Ectodermal cell (in vitro differentiated cells): ENCODE measurements at regions not wholly inside any gene's neighbourhood (a gene's known extent, or its start where the extent isn't known, plus 50 kb on each side); places are given as distances from the start of the nearest gene placed in this dataset.
"Not testable (repeated sequence)": the region's sequence is repeated elsewhere in the genome, so short reads cannot be mapped to it uniquely, and the experiment has no call there.

Experiments
- H3K27ac ChIP-seq: 2 replicates; pipeline ENCODE4 v1.7.0; 2013; ENCODE audit warnings: mild to moderate bottlenecking, low read depth, low read length; ENCODE audit not compliant: insufficient read depth, poor library complexity, severe bottlenecking
- H3K27me3 ChIP-seq: 2 replicates; pipeline ENCODE4 v1.7.0; 2013; ENCODE audit warnings: mild to moderate bottlenecking, low read length; ENCODE audit not compliant: insufficient read depth, control insufficient read depth, poor library complexity, severe bottlenecking
- H3K36me3 ChIP-seq: one replicate; pipeline ENCODE4 v1.7.0; 2013; ENCODE audit warnings: low read length; ENCODE audit not compliant: control insufficient read depth, insufficient read depth
- H3K4me1 ChIP-seq: one replicate; pipeline ENCODE4 v1.7.0; 2013; ENCODE audit warnings: low read length; ENCODE audit not compliant: control insufficient read depth, insufficient read depth
- H3K4me3 ChIP-seq: 2 replicates; pipeline ENCODE4 v1.7.0; 2013; ENCODE audit warnings: low read depth, low read length, control low read depth; ENCODE audit not compliant: insufficient read depth
- H3K9me3 ChIP-seq: 2 replicates; pipeline ENCODE4 v1.7.0; 2013; ENCODE audit warnings: mild to moderate bottlenecking, low read length, moderate library complexity; ENCODE audit not compliant: control insufficient read depth
- WGBS, 2 experiments: methylation state at CpG; one replicate each; pipeline ENCODE4 v1.1.7; 2013; ENCODE audit warnings: missing lambda C conversion rate in 2 of 2; 5-methylcytosine and 5-hydroxymethylcytosine counted together

DNA sequence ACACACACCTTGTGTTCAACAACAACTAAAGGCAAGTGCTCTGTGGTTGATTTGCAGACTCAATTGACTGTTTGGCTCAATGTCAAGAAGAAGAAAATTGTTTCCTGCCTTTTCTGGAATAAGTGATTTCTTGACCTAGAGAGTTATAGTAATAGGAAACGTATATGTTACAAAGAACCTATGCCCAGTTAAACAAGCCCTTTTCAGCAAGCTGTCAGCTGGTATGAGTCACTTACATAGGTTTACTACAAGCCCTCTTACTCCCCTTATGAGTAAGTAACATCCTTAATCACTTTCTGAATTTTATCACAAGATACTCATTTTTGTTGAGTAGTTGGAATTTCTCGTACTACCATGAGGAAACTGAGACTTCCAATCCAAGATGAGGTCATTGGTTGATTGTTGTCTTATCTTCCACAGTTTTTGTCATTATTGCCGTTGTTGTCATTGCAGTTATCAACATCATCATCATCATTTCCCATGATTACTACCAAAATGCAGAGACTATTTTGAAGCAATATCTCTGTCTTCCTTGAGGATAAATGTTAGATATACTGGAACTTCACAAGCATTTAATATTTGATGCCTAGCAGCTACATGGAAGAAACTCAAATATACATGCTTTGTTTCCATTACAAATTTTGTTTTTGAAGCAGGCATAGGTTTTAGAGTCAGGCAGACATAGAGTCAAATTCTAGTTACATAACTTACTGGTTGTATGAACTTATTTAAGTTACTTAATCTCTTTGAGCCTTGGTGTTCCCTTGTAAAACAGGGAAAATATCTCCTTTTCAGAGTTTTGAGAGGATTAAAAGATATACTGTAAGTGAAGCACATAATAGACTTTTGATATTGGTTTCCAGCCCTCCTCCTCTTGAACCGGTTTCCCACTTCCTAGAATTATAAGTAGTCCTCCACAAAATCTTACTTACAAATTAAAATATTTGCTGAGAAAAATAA is 106.0 kb downstream of the RAP2A start:
- Histone ChIP-seq H3K27me3 (no peaks in the 10 kb centered on the region), H3K4me1 (no peaks in the 10 kb centered on the region), H3K4me3 (no peak overlapping the region), H3K9me3 (no peaks in the 10 kb centered on the region), H3K36me3 (no peaks in the 10 kb centered on the region), H3K27ac (no peak overlapping the region)
- WGBS, 2 experiments = 50 to 75% methylated on average over 2 to 4 of the region's 4 CpGs

DNA sequence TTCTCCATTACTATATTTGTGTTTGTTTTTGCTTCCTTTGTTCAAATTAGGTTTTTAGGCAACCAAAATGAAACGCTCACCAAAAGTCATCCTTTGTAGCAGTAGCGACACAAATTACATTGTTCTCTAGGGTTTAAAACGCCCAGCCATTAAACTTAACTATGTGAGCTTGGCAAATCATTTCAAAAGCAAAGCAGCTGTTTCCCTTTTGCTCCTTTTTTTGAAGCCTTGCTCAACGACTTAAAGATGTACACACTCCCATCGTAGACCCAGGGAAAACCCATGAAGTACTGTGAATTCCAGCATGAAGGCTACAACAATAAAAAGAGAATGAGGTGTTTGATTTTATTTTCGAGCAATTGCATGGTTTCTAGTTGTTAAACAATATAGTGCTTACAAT is 106.7 kb downstream of the RAP2A start:
- Histone ChIP-seq H3K4me3 (no peak overlapping the region), H3K36me3 (no peaks in the 10 kb centered on the region), H3K4me1 (no peaks in the 10 kb centered on the region), H3K27me3 (no peaks in the 10 kb centered on the region), H3K9me3 (no peaks in the 10 kb centered on the region), H3K27ac (no peak overlapping the region)
- WGBS, 2 experiments = 86 to 95% methylated on average over 6 of the region's 6 CpGs

DNA sequence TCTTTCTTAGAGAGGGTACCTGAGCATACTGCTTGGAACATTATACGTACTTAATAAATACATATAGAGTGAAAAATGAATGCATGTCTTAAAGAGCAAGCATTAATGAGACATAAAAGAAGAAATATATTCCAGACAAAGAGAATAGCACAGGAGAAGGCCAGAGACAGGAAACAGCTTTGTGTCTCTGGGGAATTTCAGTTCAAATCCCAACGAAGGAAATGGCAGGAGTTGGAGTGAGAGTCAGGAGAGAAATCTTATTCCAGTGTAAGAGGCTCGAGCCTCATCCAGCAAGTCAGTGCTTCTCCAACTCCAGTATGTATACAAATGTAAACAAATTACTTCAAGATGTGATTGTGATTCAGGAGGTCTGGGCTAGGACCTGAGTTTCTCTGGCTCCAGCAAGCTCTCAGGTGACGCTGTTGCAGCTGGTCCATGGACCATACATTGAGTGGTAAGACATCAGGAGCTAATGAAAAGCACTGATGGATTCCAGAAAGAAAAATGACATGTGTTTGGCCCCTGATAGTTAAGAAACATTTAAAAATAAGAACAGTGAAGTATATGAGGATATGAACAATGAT is 108.2 kb downstream of the RAP2A start:
- 95 to 100% methylated on average over 1 to 2 of the region's 4 CpGs for WGBS, 2 experiments
- Histone ChIP-seq H3K36me3 (no peaks in the 10 kb centered on the region), H3K27me3 (no peaks in the 10 kb centered on the region), H3K4me3 (no peak overlapping the region), H3K9me3 (no peaks in the 10 kb centered on the region), H3K27ac (no peak overlapping the region), H3K4me1 (no peaks in the 10 kb centered on the region)

DNA sequence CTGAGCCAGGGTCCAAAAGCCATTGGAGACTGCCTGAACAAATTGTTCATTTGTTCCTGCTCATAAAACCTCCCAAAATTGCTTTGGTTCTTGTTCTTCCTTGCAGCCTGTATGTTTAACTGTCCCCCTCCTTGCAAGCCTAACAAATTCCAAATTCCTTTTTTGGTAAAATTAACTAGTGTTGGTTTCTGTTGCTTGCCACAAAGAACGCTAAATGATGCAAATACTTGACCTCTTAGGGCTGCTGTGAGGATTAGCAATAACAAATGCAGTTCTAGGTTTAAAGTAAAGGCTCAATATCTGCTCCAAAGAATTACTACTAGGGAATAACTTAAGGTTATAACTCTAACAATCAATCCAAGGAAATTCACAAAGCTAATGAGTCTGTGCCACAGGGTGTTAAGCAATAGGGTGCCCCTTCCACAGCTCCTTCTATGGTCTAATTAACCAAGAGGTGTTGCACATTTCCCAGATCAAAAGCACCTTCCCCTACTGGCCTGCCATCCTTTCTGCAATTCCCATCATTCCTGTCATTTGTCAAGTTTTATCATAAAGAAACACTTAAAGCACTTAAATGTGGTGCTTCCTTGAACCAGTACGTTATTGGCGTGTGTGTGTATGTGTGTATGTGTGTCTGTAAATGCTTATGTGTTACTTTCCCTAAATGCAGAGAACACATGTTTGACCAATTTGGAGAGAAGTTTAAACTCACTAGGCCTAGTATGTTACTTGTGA is 110.2 kb downstream of the RAP2A start:
- Histone ChIP-seq H3K4me1 (no peaks in the 10 kb centered on the region), H3K27me3 (no peaks in the 10 kb centered on the region), H3K36me3 (no peaks in the 10 kb centered on the region), H3K9me3 (no peaks in the 10 kb centered on the region), H3K4me3 (no peak overlapping the region), H3K27ac (no peak overlapping the region)
- WGBS, 2 experiments = 86 to 87% methylated on average over 3 of the region's 3 CpGs

DNA sequence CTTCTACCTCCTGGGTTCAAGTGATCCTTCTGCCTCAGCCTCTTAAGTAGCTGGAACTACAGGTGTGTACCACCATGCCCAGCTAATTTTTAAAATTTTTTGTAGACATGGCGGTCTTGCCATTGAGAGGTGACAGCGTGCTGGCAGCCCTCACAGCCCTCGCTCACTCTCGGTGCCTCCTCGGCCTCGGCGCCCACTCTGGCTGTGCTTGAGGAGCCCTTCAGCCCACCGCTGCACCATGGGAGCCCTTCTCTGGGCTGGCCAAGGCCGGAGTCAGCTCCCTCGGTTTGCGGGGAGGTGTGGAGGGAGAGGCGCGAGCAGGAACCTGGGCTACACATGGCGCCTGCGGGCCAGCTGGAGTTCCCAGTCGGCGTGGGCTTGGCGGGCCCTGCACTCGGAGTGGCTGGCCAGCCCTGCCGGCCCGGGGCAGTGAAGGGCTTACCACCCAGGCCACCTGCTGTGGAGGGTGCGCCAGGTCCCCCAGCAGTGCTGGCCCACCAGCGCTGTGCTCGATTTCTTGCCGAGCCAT is 111.1 kb downstream of the RAP2A start:
- H3K4me3 ChIP-seq, H3K36me3 ChIP-seq, H3K27ac ChIP-seq, H3K27me3 ChIP-seq, H3K9me3 ChIP-seq, H3K4me1 ChIP-seq: not testable (repeated sequence)
- 92% methylated on average over 25 of the region's 25 CpGs for WGBS, 2 experiments

DNA sequence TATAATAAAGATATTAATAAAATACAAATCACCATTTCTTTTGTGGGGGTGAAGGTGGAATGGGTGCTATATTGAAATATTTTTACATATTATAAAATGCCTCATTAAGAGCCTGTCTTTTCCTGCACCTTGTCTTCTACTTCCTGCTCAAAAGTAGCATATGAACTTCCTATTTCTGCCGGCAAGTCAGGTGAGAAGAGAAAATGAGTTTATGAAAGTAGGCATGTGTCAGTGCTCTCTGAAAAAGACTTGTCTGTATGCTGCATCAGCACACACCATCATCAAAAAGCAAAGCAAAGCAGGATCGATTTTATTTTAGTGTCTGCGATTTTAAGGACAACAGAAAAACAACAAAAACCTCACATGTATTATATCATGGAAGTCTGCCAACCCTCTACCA is 114.2 kb downstream of the RAP2A start:
- Histone ChIP-seq H3K4me3 (no peak overlapping the region), H3K36me3 (no peaks in the 10 kb centered on the region), H3K9me3 (no peaks in the 10 kb centered on the region), H3K4me1 (no peaks in the 10 kb centered on the region), H3K27me3 (no peaks in the 10 kb centered on the region), H3K27ac (no peak overlapping the region)
- WGBS, 2 experiments = 62 to 96% methylated on average over 2 to 3 of the region's 3 CpGs

DNA sequence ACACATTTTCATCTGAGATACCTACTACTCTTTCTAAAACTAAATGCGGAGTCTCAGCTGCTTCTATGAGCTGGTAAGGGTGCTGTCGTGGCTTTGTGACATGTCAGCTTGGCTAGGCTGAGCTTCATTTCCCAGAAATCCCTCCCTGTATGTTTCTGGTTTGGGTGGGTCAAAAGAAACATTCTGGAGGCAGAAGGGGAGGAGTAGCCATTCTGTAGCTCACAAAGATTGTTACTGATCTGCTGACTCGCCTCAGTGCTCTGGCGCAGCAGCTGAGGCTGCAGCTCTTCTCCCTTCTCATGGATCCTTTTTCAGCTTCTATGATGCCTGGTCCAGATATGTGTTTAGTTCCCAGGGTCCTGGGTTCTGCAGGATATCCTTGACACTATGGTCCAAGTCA is 114.7 kb downstream of the RAP2A start:
- no peak overlapping the region for H3K4me3 ChIP-seq
- H3K27me3 ChIP-seq = no peaks in the 10 kb centered on the region
- H3K4me1 ChIP-seq = no peaks in the 10 kb centered on the region
- no peaks in the 10 kb centered on the region for H3K9me3 ChIP-seq
- no peaks in the 10 kb centered on the region for H3K36me3 ChIP-seq
- no peak overlapping the region for H3K27ac ChIP-seq
- 84 to 93% methylated on average over 4 of the region's 4 CpGs for WGBS, 2 experiments

DNA sequence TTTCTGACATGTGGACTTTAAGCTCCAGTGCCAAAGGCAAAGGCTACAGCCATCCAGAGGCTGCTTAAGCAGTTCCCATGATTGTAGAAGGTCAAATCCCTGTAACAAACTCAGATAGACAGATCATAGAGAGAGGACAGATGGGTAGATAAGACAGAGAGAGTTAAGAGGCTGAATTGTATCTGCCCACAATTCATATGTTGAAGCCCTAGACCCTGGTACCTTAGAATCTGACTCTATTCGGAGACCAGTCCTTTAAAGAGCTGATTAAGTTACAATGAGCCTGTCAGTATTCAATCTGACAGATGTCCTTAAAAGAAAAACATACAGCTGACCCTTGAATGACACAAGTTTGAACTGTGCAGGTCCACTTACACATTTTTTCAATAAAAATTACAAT is 115.2 kb downstream of the RAP2A start:
- Histone ChIP-seq H3K36me3 (no peaks in the 10 kb centered on the region), H3K4me3 (no peak overlapping the region), H3K27me3 (no peaks in the 10 kb centered on the region), H3K9me3 (no peaks in the 10 kb centered on the region), H3K4me1 (no peaks in the 10 kb centered on the region), H3K27ac (no peak overlapping the region)
- WGBS, 2 experiments = 81 to 96% methylated on average over 1 of the region's 1 CpG

DNA sequence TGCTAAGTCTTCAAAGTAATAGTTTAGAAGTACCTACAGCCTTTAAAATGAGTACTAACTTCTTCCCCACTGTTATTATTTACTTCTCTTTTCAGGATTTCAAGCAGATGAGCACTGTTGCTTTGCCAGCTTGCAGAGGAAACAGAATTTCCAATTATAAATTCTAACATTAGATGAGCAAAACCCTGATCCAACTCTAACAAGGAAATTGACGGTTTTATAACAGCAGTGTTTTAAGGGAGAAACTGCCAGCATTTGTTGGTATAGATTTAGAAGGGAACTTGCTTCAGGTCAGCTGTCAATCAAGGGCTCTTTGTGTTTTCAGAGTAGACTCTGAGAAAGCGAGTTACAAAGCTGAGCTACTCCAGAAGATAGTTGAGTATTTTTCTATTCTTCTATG is 120.5 kb downstream of the RAP2A start:
- H3K4me3 ChIP-seq = no peak overlapping the region
- H3K9me3 ChIP-seq = no peaks in the 10 kb centered on the region
- no peak overlapping the region for H3K27ac ChIP-seq
- H3K36me3 ChIP-seq = no peaks in the 10 kb centered on the region
- no peaks in the 10 kb centered on the region for H3K4me1 ChIP-seq
- H3K27me3 ChIP-seq = no peaks in the 10 kb centered on the region
- 74 to 76% methylated on average over 2 of the region's 2 CpGs for WGBS, 2 experiments

DNA sequence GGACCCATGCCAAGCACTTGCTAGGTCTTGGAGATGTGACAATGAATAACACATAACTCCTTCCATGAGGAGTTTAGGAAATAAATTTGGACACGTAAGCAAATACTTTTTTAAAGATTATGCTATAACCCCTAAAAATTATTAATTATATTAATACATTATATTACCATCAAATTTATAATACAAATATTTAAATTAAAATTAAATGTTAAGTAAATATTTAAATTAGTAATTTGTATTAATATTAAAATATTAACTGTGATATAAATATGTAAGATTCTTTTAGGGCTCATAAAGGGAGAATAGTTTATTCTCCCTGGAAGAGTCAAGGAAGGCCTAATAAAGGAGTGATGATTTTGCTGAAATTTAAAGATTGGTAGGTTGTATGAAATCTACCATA is 121.1 kb downstream of the RAP2A start:
- Histone ChIP-seq H3K36me3 (no peaks in the 10 kb centered on the region), H3K27me3 (no peaks in the 10 kb centered on the region), H3K9me3 (no peaks in the 10 kb centered on the region), H3K4me3 (no peak overlapping the region), H3K4me1 (no peaks in the 10 kb centered on the region), H3K27ac (no peak overlapping the region)
- WGBS, 2 experiments = no CpG with 5 or more reads among the region's 1 CpG
